K562 (cell line): ENCODE measurements at regions not wholly inside any gene's neighbourhood (a gene's known extent, or its start where the extent isn't known, plus 50 kb on each side); places are given as distances from the start of the nearest gene placed in this dataset.

Experiments used
- ATF3 ChIP-seq, 2 experiments: fragments of 450-650 bp in 1 of 2; sonication (generic) in 1 of 2; formaldehyde crosslinking in 1 of 2; IDR thresholded peaks in 1 of 2; conservative IDR thresholded peaks in 1 of 2; 2 replicates each; pipeline versions ENCODE4 v1.6.1 to v1.8.1; 2016 to 2023; ENCODE audit warnings: mild to moderate bottlenecking in 2 of 2, moderate library complexity in 2 of 2, inconsistent platforms in 1 of 2, missing genetic modification reagents in 1 of 2
- ESRRA ChIP-seq: fragments of 450-650 bp; IDR thresholded peaks from 2 replicates; pipeline ENCODE4 v1.6.1; 2014; ENCODE audit warnings: low read depth, mild to moderate bottlenecking, moderate library complexity, borderline replicate concordance
- MAZ ChIP-seq, 2 experiments: fragments of 450-650 bp in 1 of 2; sonication (generic) in 1 of 2; formaldehyde crosslinking; IDR thresholded peaks in 1 of 2; conservative IDR thresholded peaks in 1 of 2; 2 replicates each; pipeline versions ENCODE4 v1.4.0 to v1.5.0; 2020; ENCODE audit warnings: mild to moderate bottlenecking in 1 of 2, missing genetic modification reagents in 1 of 2
- MEF2D ChIP-seq: conservative IDR thresholded peaks from 2 replicates; pipeline ENCODE4 v1.6.1; 2016; ENCODE audit warnings: low read depth, missing genetic modification characterization, missing compliant biosample characterization
- MYNN ChIP-seq, 2 experiments: sonication (generic); formaldehyde crosslinking in 1 of 2; IDR thresholded peaks; 2 replicates each; pipeline versions ENCODE4 v1.5.0 to v1.6.1; 2016 to 2020; ENCODE audit warnings: antibody characterized with exemption in 1 of 2, missing genetic modification reagents in 1 of 2
- POLR2A ChIP-seq: fragments of 450-650 bp; conservative IDR thresholded peaks from 2 replicates; pipeline ENCODE4 v1.6.1; 2016
- SP1 ChIP-seq: sonication (generic); formaldehyde crosslinking; IDR thresholded peaks from 2 replicates; pipeline ENCODE4 v1.8.1; 2022; ENCODE audit warnings: mild to moderate bottlenecking, missing genetic modification reagents
- YY1 ChIP-seq, 3 experiments: IDR thresholded peaks; 2 replicates each; pipeline ENCODE4 v1.6.1; 2011; ENCODE audit warnings: low read length in 2 of 3, mild to moderate bottlenecking in 2 of 3, moderate library complexity in 2 of 3, borderline replicate concordance in 1 of 3, control low read depth in 1 of 3, low read depth in 1 of 3; ENCODE audit not compliant: insufficient read depth in 3 of 3, insufficient replicate concordance in 2 of 3, control insufficient read depth in 1 of 3, insufficient read length in 1 of 3; ENCODE audit errors: extremely low read depth in 1 of 3
- ZNF766 ChIP-seq: fragments of 200-800 bp; sonication (Bioruptor generic); conservative IDR thresholded peaks from 2 replicates; pipeline ENCODE4 v1.6.1; 2016; ENCODE audit warnings: missing genetic modification characterization, missing compliant biosample characterization
- TF ChIP-seq, protein P1 (sequence below): IDR thresholded peaks from 2 replicates; pipeline ENCODE4 v1.6.1; 2012; ENCODE audit warnings: low read depth, low read length, improper control_type of control experiment, borderline replicate concordance
- TF ChIP-seq, protein P2 (sequence below), 3 experiments: IDR thresholded peaks in 2 of 3; conservative IDR thresholded peaks in 1 of 3; 2 replicates each; pipeline ENCODE4 v1.5.1; 2011 to 2012; ENCODE audit warnings: low read length in 3 of 3, mild to moderate bottlenecking in 3 of 3, control low read depth in 2 of 3, improper control_type of control experiment in 1 of 3, inconsistent platforms in 1 of 3, low read depth in 1 of 3, mixed read lengths in 1 of 3, moderate library complexity in 1 of 3; ENCODE audit not compliant: insufficient read depth in 2 of 3
- TF ChIP-seq, protein P3 (sequence below): sonication (generic); formaldehyde crosslinking; IDR thresholded peaks from 2 replicates; pipeline ENCODE4 v1.8.1; 2022; ENCODE audit warnings: missing genetic modification reagents

DNA sequence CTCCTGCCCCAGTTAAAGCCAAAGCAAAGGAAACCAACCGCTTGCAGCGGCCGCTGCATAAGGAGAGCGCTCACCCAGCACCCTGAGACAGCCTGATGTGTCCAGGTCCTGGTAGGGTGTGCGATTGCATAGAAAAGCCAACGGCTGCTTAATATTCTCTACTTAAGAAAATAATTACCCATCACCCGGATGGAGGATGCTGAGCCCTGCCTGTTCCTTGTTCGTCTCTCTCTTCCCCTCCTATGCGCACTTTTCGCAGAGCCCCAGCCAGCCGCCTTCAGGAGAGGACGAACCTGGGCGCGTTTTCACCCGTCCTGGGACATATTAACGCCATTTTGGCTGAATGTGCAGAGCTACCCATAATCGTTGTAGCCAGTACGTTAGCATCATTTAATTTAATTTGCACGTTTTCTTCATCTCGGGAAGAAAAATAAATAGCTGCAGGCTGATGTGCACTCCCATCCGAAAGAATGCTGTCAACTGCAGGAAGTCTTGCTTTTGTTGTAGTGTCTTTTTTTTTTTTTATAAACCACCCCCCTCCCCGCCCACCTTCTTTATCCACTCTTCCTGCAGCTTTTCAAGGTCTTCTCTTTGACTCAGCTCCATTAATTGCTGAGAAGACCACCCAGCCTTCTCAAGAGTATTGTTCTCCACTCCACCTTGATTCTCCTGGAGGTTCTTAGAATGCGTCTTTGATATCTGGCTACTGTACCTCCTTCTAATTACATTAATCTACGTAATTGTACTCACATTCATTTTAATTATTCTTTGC is 214.5 kb downstream of the TEX29 start:
- no peak for TF ChIP-seq MAZ (CRISPR knock-in tag; conservative IDR thresholded peaks at IDR 0.05 in 1 of 2, IDR thresholded peaks at IDR 0.05 in 1 of 2)
- no peak for TF ChIP-seq MYNN (IDR thresholded peaks at IDR 0.05)
- no peak for TF ChIP-seq MYNN (CRISPR knock-in tag; IDR thresholded peaks at IDR 0.05)
- no peak for TF ChIP-seq ESRRA
- no peak for TF ChIP-seq SP1
- no peak for TF ChIP-seq YY1 (IDR thresholded peaks at IDR 0.05; ENCODE audit: borderline replicate concordance in 1 of 3, control insufficient read depth in 1 of 3, extremely low read depth in 1 of 3, insufficient read depth in 3 of 3, insufficient read length in 1 of 3, insufficient replicate concordance in 2 of 3, low read depth in 1 of 3, low read length in 2 of 3)
- no peak for TF ChIP-seq ZNF766 (CRISPR knock-in tag)
- TF ChIP-seq, protein P1, sequence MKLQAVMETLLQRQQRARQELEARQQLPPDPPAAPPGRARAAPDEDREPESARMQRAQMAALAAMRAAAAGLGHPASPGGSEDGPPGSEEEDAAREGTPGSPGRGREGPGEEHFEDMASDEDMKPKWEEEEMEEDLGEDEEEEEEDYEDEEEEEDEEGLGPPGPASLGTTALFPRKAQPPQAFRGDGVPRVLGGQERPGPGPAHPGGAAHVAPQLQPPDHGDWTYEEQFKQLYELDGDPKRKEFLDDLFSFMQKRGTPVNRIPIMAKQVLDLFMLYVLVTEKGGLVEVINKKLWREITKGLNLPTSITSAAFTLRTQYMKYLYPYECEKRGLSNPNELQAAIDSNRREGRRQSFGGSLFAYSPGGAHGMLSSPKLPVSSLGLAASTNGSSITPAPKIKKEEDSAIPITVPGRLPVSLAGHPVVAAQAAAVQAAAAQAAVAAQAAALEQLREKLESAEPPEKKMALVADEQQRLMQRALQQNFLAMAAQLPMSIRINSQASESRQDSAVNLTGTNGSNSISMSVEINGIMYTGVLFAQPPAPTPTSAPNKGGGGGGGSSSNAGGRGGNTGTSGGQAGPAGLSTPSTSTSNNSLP, result no peak
- TF ChIP-seq, protein P2, sequence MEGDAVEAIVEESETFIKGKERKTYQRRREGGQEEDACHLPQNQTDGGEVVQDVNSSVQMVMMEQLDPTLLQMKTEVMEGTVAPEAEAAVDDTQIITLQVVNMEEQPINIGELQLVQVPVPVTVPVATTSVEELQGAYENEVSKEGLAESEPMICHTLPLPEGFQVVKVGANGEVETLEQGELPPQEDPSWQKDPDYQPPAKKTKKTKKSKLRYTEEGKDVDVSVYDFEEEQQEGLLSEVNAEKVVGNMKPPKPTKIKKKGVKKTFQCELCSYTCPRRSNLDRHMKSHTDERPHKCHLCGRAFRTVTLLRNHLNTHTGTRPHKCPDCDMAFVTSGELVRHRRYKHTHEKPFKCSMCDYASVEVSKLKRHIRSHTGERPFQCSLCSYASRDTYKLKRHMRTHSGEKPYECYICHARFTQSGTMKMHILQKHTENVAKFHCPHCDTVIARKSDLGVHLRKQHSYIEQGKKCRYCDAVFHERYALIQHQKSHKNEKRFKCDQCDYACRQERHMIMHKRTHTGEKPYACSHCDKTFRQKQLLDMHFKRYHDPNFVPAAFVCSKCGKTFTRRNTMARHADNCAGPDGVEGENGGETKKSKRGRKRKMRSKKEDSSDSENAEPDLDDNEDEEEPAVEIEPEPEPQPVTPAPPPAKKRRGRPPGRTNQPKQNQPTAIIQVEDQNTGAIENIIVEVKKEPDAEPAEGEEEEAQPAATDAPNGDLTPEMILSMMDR (IDR thresholded peaks at IDR 0.05 in 2 of 3, conservative IDR thresholded peaks at IDR 0.05 in 1 of 3; ENCODE audit: insufficient read depth in 2 of 3, low read depth in 1 of 3, low read length in 3 of 3), result no peak
- TF ChIP-seq MEF2D (tag), result no peak
- TF ChIP-seq POLR2A, result no peak
- TF ChIP-seq ATF3 (IDR thresholded peaks at IDR 0.05), result no peak
- TF ChIP-seq ATF3 (CRISPR knock-in tag; conservative IDR thresholded peaks at IDR 0.05), result no peak
- TF ChIP-seq, protein P3, sequence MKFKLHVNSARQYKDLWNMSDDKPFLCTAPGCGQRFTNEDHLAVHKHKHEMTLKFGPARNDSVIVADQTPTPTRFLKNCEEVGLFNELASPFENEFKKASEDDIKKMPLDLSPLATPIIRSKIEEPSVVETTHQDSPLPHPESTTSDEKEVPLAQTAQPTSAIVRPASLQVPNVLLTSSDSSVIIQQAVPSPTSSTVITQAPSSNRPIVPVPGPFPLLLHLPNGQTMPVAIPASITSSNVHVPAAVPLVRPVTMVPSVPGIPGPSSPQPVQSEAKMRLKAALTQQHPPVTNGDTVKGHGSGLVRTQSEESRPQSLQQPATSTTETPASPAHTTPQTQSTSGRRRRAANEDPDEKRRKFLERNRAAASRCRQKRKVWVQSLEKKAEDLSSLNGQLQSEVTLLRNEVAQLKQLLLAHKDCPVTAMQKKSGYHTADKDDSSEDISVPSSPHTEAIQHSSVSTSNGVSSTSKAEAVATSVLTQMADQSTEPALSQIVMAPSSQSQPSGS (CRISPR knock-in tag), result no peak
